Right atrium auricular region (tissue), 2 donors: ENCODE measurements at regions not wholly inside any gene's neighbourhood (a gene's known extent, or its start where the extent isn't known, plus 50 kb on each side); places are given as distances from the start of the nearest gene placed in this dataset.

Experiments used
- DNase-seq: peaks from one replicate; pipeline ENCODE4 v3.0.0-alpha.2; 2019; ENCODE audit warnings: low spot score
- H3K27ac ChIP-seq, 2 donors: fragments of 200-600 bp; sonication (generic); 1 replicate in 1 of 2; 2 replicates in 1 of 2; pipeline ENCODE4 v1.5.1; 2016 to 2019
- H3K27me3 ChIP-seq, 2 donors: fragments of 200-600 bp; sonication (generic); one replicate each; pipeline versions ENCODE4 v1.5.1 to v1.6.0; 2017 to 2019
- H3K36me3 ChIP-seq: fragments of 200-600 bp; sonication (generic); one replicate; pipeline ENCODE4 v1.5.1; 2016
- H3K4me1 ChIP-seq, 2 donors: fragments of 200-600 bp; sonication (generic); one replicate each; pipeline versions ENCODE4 v1.5.1 to v1.6.0; 2017 to 2019
- H3K4me3 ChIP-seq, 2 donors: fragments of 200-600 bp; sonication (generic); 1 replicate in 1 of 2; 2 replicates in 1 of 2; pipeline ENCODE4 v1.5.1; 2017 to 2019; ENCODE audit warnings: mild to moderate bottlenecking in 1 of 2, moderate library complexity in 1 of 2
- H3K9me3 ChIP-seq, 2 donors: fragments of 200-600 bp; sonication (generic); one replicate each; pipeline ENCODE4 v1.5.1; 2019
- CTCF ChIP-seq, 2 donors: fragments of 200-600 bp; sonication (generic); IDR thresholded peaks; one replicate each; pipeline ENCODE4 v1.5.1; 2019; ENCODE audit warnings: antibody characterized with exemption in 2 of 2

DNA sequence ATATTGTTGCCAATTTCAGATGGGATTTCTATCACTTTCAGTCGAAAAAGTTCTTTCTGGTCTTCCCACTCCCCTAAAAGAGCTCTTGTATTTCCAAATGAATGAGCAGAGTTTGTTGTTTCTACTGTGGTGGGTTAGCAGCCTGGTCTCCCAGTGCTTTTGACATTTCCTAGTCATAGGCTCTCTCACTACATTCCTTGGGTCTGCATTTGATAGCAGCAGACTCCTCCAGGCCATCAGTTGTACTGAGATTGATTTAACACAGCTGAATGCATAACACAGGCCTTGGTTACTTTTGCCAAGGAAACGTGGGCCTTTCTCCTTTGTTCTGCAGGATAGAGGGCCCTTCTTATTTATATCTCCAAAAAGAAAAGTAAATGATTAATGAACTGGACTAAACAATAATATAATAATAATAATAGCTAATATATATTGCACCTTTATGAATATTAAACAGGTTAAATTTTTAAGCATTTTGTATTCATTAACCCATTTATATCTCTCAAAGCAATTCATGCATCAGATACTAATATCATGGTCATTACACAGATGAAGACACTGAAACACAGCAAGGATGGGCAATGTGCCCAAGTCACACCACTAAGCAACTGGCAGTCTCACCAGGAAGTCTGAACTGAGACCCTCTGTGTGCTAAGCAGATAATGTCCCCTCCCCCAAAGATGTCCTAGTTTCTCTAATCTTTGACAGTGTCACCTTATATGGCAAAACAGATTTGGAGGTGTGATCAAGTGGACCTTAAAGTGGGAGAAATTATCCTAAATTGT, 1579.2 kb downstream of the AACS start:
- H3K9me3 ChIP-seq: no peaks in the 10 kb centered on the region
- TF ChIP-seq CTCF (IDR thresholded peaks at IDR 0.05): no peak
- H3K4me1 ChIP-seq: no peaks in the 10 kb centered on the region
- H3K36me3 ChIP-seq: no peaks in the 10 kb centered on the region
- DNase-seq: no peak
- no peaks in the 10 kb centered on the region for H3K27me3 ChIP-seq
- H3K4me3 ChIP-seq: no peak overlapping the region
- no peak overlapping the region for H3K27ac ChIP-seq

GRCh38 chr12:126648074-126648473, 1582.8 kb downstream of the AACS start:
- no peaks in the 10 kb centered on the region for H3K27me3 ChIP-seq
- no peaks in the 10 kb centered on the region for H3K9me3 ChIP-seq
- no peaks in the 10 kb centered on the region for H3K4me1 ChIP-seq
- H3K4me3 ChIP-seq: no peak overlapping the region
- no peak for TF ChIP-seq CTCF (IDR thresholded peaks at IDR 0.05)
- DNase-seq: no peak
- H3K36me3 ChIP-seq: no peaks in the 10 kb centered on the region
- H3K27ac ChIP-seq: no peak overlapping the region

- Histone ChIP-seq H3K36me3 (no peaks in the 10 kb centered on the region), H3K27ac (no peak overlapping the region), H3K4me1 (no peaks in the 10 kb centered on the region), H3K4me3 (no peak overlapping the region), H3K9me3 (no peaks in the 10 kb centered on the region), H3K27me3 (no peaks in the 10 kb centered on the region)
- TF ChIP-seq CTCF (IDR thresholded peaks at IDR 0.05): no peak
- no peak for DNase-seq
Observed at GRCh38 chr12:126651133-126651532, 1585.9 kb downstream of the AACS start.

DNA sequence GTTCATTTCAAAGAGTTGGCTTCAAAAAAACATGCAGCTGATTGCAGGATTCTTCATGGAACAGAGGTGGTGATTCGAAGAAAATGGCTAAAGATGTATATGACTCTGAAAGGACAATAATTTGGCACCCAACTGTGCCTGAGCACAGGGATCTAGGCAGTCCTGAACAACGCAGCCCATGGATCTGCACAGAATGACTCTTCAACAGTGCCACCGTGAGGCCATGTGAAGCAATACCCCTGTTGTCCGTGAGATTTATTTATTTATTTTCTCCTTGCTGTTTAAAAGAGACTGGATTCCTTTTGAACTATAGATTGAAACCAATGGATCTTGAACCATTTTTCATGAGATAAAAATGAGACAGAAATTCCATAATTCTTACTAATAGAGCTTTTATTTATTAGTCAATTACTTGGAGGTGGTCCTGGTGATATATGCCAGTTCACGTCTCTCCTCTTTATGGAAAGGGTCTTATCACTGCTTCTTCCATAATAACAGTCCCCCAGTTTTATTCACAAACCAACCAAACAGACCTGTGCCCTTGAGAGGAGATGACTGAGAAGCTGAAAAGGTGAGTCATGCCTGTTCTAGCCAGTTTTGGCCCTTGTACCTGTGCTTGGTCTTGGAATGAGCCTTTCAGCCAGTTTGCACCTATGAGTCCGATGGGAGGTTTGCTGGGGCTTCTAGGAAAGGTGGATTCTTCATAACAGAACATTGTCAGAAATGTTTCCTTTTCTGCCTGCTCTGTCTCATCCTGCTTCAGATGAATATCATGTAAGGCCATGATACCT, 1598.3 kb downstream of the AACS start:
- DNase-seq: no peak
- no peak overlapping the region for H3K27ac ChIP-seq
- TF ChIP-seq CTCF (IDR thresholded peaks at IDR 0.05): no peak
- H3K27me3 ChIP-seq: no peaks in the 10 kb centered on the region
- peaks cover 0 to 8% of the 10 kb centered on the region in 2 donors for H3K9me3 ChIP-seq
- H3K4me3 ChIP-seq: no peak overlapping the region
- H3K36me3 ChIP-seq: no peaks in the 10 kb centered on the region
- no peaks in the 10 kb centered on the region for H3K4me1 ChIP-seq

DNA sequence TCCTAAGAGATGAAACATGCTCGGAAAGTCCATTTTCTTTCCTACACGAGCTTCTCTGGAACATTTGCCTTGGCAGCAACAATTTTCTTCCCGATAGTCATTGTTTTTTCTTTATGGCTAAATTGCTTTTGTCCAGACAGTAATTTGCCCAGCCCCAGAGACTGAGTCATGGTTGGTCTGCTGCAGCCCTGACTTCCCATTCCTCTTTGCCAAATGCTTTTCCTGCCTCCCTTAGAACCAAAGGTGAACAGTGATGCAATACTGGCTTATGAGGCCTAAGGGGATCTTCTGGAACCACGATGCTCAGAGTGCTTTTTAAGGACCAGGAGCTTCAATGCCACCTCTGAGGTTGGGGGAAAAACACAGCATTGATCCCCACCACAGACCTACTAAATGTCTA, 1599.6 kb upstream of the TMEM132C start:
- Histone ChIP-seq H3K36me3 (no peaks in the 10 kb centered on the region), H3K27ac (no peak overlapping the region), H3K4me3 (no peak overlapping the region), H3K27me3 (no peaks in the 10 kb centered on the region), H3K9me3 (peaks cover 0 to 8% of the 10 kb centered on the region in 2 donors), H3K4me1 (no peaks in the 10 kb centered on the region)
- no peak for TF ChIP-seq CTCF (IDR thresholded peaks at IDR 0.05)
- DNase-seq: no peak
